ENCODE measurements at regions not wholly inside any gene's neighbourhood (a gene's known extent, or its start where the extent isn't known, plus 50 kb on each side); places are given as distances from the start of the nearest gene placed in this dataset.

DNA sequence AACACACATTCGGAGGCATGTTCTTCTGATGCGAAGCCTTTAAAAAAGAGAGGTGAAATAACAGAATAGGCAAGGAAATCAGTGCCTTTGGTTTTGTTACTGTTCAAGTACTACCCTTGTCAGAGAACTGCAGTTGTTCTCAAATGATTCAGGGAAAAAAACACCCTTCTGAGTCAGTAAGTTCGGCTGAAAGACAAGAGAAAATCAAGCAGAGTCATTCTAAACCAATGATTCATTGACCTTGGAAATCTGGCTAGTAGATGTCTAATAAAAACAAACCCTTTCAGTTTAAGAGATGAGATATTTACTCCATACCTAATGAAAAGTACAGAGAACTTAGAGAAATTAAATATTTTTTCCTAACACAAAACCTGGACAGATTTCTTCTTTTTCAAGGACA lies 72.7 kb upstream of the ABI3BP start:
- intact Hi-C loops (cut with micrococcal nuclease) (loop anchor here (2.0 kb wide), 1 partner anchor 73 kb away; the partner anchor contains the start of gene ABI3BP), dilution Hi-C loops (cut with MboI; ENCODE audit: extremely low pct_ligation_motif_present, low sequenced_read_pairs) (no loop called here)
- Histone ChIP-seq H3K27ac (ENCODE audit: insufficient read depth, low read depth, low read length) (peak overlapping the region; percentile 87), H3K27me3 (ENCODE audit: control insufficient read depth in 2 of 2, insufficient read depth in 2 of 2, low read length in 2 of 2) (no peaks in the 10 kb centered on the region), H3K4me2 (ENCODE audit: insufficient read depth, low read length) (peak overlapping the region; percentile 43), H3K4me1 (ENCODE audit: control insufficient read depth, extremely low read depth, insufficient read depth, low read length) (peaks cover 36% of the 10 kb centered on the region), H3K36me3 (ENCODE audit: control insufficient read depth in 2 of 2, extremely low read depth in 1 of 2, insufficient read depth in 2 of 2, low read length in 2 of 2) (no peaks in the 10 kb centered on the region), H3K9me1 (replicated peaks; ENCODE audit: control insufficient read depth, extremely low read depth, insufficient read depth, low read length) (no peaks in the 10 kb centered on the region), H3K4me3 (replicated peaks in 1 of 3; ENCODE audit: insufficient read depth in 1 of 3, low read depth in 1 of 3, low read length in 3 of 3) (no peak overlapping the region), H3K9me3 (replicated peaks; ENCODE audit: control insufficient read depth, insufficient read depth, low read length) (no peaks in the 10 kb centered on the region), H3K79me2 (ENCODE audit: control insufficient read depth, insufficient read depth, low read length) (no peaks in the 10 kb centered on the region), H4K20me1 (replicated peaks; ENCODE audit: control insufficient read depth, extremely low read depth, insufficient read depth, low read length) (no peaks in the 10 kb centered on the region), H2AFZ (ENCODE audit: low read depth, low read length) (peak overlapping the region; percentile 62), H3K9ac (replicated peaks; ENCODE audit: extremely low read depth, insufficient read depth, low read length) (peak overlapping the region; percentile 60)
- peak; percentile 22 for TF ChIP-seq GATA2 (IDR thresholded peaks at IDR 0.05; ENCODE audit: insufficient read depth, insufficient read length, low read depth, low read length)
- peak; percentile 56 for TF ChIP-seq JUN (IDR thresholded peaks at IDR 0.05; ENCODE audit: borderline replicate concordance, insufficient read depth, insufficient read length, low read depth)
- TF ChIP-seq, protein P1, sequence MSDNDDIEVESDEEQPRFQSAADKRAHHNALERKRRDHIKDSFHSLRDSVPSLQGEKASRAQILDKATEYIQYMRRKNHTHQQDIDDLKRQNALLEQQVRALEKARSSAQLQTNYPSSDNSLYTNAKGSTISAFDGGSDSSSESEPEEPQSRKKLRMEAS (IDR thresholded peaks at IDR 0.05; ENCODE audit: insufficient read depth, insufficient read length): no peak
- peak; percentile 89 for TF ChIP-seq FOS (IDR thresholded peaks at IDR 0.05; ENCODE audit: borderline replicate concordance, insufficient read depth, low read length)
- POLR2A ChIA-PET: no interaction called here
- DNase-seq (ENCODE audit: low read depth, low spot score) (peak; percentile 86), FAIRE-seq (peak; percentile 73)
- CTCF ChIA-PET: interaction anchor here (1.1 to 3.6 kb wide), 4 partner anchors 14 to 172 kb away, joined by 4 to 34 read pairs (median 4); no protein-coding TSS in a partner anchor
- no TSS peak for BruUV-seq (replicated peaks)

DNA sequence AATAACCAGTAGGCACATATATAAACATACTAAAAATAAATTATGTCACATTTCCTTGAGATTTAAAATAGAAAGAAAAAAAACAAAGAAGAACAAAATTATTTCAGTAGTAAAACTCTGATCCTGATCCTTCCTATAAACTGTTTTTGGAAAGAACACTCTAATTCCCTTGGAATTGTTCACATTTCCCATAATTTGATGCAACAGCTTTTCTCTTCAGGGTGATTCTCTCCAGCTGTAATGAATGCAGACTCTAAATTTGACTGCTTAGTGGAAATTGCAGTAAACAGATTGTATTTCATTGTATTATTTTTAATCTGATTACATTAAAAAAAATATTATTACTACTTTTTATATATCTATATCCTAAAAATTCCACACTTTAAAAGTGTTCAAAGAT lies 70.2 kb upstream of the ABI3BP start:
- H3K27me3 ChIP-seq (ENCODE audit: control insufficient read depth in 2 of 2, insufficient read depth in 2 of 2, low read length in 2 of 2): no peaks in the 10 kb centered on the region
- no peak for DNase-seq (ENCODE audit: low read depth, low spot score)
- peaks cover 25% of the 10 kb centered on the region for H3K4me1 ChIP-seq (ENCODE audit: control insufficient read depth, extremely low read depth, insufficient read depth, low read length)
- intact Hi-C loops (cut with micrococcal nuclease): no loop called here
- BruUV-seq (replicated peaks): no TSS peak
- H3K9ac ChIP-seq (replicated peaks; ENCODE audit: extremely low read depth, insufficient read depth, low read length): no peak overlapping the region
- ChIA-PET POLR2A (no interaction called here), CTCF (no interaction called here)
- no peaks in the 10 kb centered on the region for H3K9me3 ChIP-seq (replicated peaks; ENCODE audit: control insufficient read depth, insufficient read depth, low read length)
- no peak for FAIRE-seq
- dilution Hi-C loops (cut with MboI; ENCODE audit: extremely low pct_ligation_motif_present, low sequenced_read_pairs): no loop called here
- H3K9me1 ChIP-seq (replicated peaks; ENCODE audit: control insufficient read depth, extremely low read depth, insufficient read depth, low read length): no peaks in the 10 kb centered on the region
- no peaks in the 10 kb centered on the region for H3K36me3 ChIP-seq (ENCODE audit: control insufficient read depth in 2 of 2, extremely low read depth in 1 of 2, insufficient read depth in 2 of 2, low read length in 2 of 2)
- no peaks in the 10 kb centered on the region for H4K20me1 ChIP-seq (replicated peaks; ENCODE audit: control insufficient read depth, extremely low read depth, insufficient read depth, low read length)
- H3K4me3 ChIP-seq (replicated peaks in 1 of 3; ENCODE audit: insufficient read depth in 1 of 3, low read depth in 1 of 3, low read length in 3 of 3): no peak overlapping the region
- H3K27ac ChIP-seq (ENCODE audit: insufficient read depth, low read depth, low read length): no peak overlapping the region
- H2AFZ ChIP-seq (ENCODE audit: low read depth, low read length): no peak overlapping the region
- no peaks in the 10 kb centered on the region for H3K79me2 ChIP-seq (ENCODE audit: control insufficient read depth, insufficient read depth, low read length)
- no peak for TF ChIP-seq GATA2 (IDR thresholded peaks at IDR 0.05; ENCODE audit: insufficient read depth, insufficient read length, low read depth, low read length)
- TF ChIP-seq JUN (IDR thresholded peaks at IDR 0.05; ENCODE audit: borderline replicate concordance, insufficient read depth, insufficient read length, low read depth): no peak
- no peak for TF ChIP-seq FOS (IDR thresholded peaks at IDR 0.05; ENCODE audit: borderline replicate concordance, insufficient read depth, low read length)
- TF ChIP-seq, protein P2, sequence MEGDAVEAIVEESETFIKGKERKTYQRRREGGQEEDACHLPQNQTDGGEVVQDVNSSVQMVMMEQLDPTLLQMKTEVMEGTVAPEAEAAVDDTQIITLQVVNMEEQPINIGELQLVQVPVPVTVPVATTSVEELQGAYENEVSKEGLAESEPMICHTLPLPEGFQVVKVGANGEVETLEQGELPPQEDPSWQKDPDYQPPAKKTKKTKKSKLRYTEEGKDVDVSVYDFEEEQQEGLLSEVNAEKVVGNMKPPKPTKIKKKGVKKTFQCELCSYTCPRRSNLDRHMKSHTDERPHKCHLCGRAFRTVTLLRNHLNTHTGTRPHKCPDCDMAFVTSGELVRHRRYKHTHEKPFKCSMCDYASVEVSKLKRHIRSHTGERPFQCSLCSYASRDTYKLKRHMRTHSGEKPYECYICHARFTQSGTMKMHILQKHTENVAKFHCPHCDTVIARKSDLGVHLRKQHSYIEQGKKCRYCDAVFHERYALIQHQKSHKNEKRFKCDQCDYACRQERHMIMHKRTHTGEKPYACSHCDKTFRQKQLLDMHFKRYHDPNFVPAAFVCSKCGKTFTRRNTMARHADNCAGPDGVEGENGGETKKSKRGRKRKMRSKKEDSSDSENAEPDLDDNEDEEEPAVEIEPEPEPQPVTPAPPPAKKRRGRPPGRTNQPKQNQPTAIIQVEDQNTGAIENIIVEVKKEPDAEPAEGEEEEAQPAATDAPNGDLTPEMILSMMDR (IDR thresholded peaks at IDR 0.05; ENCODE audit: extremely low read depth in 1 of 2, insufficient read depth in 1 of 2, low read depth in 1 of 2, low read length in 2 of 2): no peak
- no peak overlapping the region for H3K4me2 ChIP-seq (ENCODE audit: insufficient read depth, low read length)
